NT2/D1 (cell line): ENCODE measurements at regions not wholly inside any gene's neighbourhood (a gene's known extent, or its start where the extent isn't known, plus 50 kb on each side); places are given as distances from the start of the nearest gene placed in this dataset.

Experiments used
- YY1 ChIP-seq: IDR thresholded peaks from 2 replicates; pipeline ENCODE4 v1.6.1; 2011; ENCODE audit not compliant: insufficient read length, insufficient read depth
- ZNF274 ChIP-seq: IDR thresholded peaks from 2 replicates; pipeline ENCODE4 v1.6.1; 2011; ENCODE audit warnings: mild to moderate bottlenecking, low read depth, low read length

- TF ChIP-seq YY1 (no peak), ZNF274 (no peak)
Observed at GRCh38 chr5:29853711-29854220, 1339.7 kb upstream of the CDH6 start.
